SK-N-SH treated with all-trans-retinoic acid at 6 μM for 48 hours (cell line): ENCODE measurements at regions not wholly inside any gene's neighbourhood (a gene's known extent, or its start where the extent isn't known, plus 50 kb on each side); places are given as distances from the start of the nearest gene placed in this dataset.

Experiments
- ARNTL ChIP-seq: fragments of 450-650 bp; formaldehyde crosslinking; IDR thresholded peaks from 2 replicates; pipeline ENCODE4 v1.5.0; 2020; ENCODE audit warnings: low read depth, mild to moderate bottlenecking, moderate library complexity, borderline replicate concordance
- CSDC2 ChIP-seq: fragments of 250-450 bp; sonication (Bioruptor Pico); IDR thresholded peaks from 2 replicates; pipeline ENCODE4 v1.5.0; 2020; ENCODE audit warnings: mild to moderate bottlenecking, moderate library complexity
- GLIS3 ChIP-seq: fragments of 250-450 bp; sonication (Bioruptor Pico); IDR thresholded peaks from 2 replicates; pipeline ENCODE4 v1.5.0; 2020; ENCODE audit warnings: mild to moderate bottlenecking, moderate library complexity
- OSR1 ChIP-seq: fragments of 250-450 bp; sonication (Bioruptor Pico); IDR thresholded peaks from 2 replicates; pipeline ENCODE4 v1.8.0; 2022; ENCODE audit warnings: moderate library complexity, mild to moderate bottlenecking, inconsistent platforms
- RARB ChIP-seq: fragments of 250-450 bp; sonication (Bioruptor Pico); IDR thresholded peaks from 2 replicates; pipeline ENCODE4 v1.8.0; 2021; ENCODE audit warnings: mild to moderate bottlenecking, moderate library complexity
- TOX ChIP-seq: fragments of 250-450 bp; sonication (Bioruptor Pico); IDR thresholded peaks from 2 replicates; pipeline ENCODE4 v1.8.0; 2021; ENCODE audit warnings: mild to moderate bottlenecking, moderate library complexity, borderline replicate concordance
- ZFP3 ChIP-seq: fragments of 250-450 bp; sonication (Bioruptor Pico); IDR thresholded peaks from 2 replicates; pipeline ENCODE4 v1.5.0; 2020; ENCODE audit warnings: mild to moderate bottlenecking, moderate library complexity
- ZFP30 ChIP-seq: fragments of 450-650 bp; formaldehyde crosslinking; IDR thresholded peaks from 2 replicates; pipeline ENCODE4 v1.5.0; 2022; ENCODE audit warnings: mild to moderate bottlenecking, moderate library complexity
- ZNF565 ChIP-seq: fragments of 450-650 bp; formaldehyde crosslinking; conservative IDR thresholded peaks from 2 replicates; pipeline ENCODE4 v1.5.0; 2020; ENCODE audit warnings: low read depth, mild to moderate bottlenecking, moderate library complexity
- ZNF8 ChIP-seq: fragments of 450-650 bp; formaldehyde crosslinking; IDR thresholded peaks from 2 replicates; pipeline ENCODE4 v1.5.0; 2020; ENCODE audit warnings: mild to moderate bottlenecking, moderate library complexity
- TF ChIP-seq, protein P1 (sequence below): fragments of 250-450 bp; sonication (Bioruptor Pico); IDR thresholded peaks from 2 replicates; pipeline ENCODE4 v1.5.1; 2020; ENCODE audit warnings: low read depth, mild to moderate bottlenecking, moderate library complexity
- TF ChIP-seq, protein P2 (sequence below): fragments of 250-450 bp; sonication (Bioruptor Pico); IDR thresholded peaks from 2 replicates; pipeline ENCODE4 v1.5.0; 2020; ENCODE audit warnings: mild to moderate bottlenecking, moderate library complexity
- TF ChIP-seq, protein P3 (sequence below): fragments of 250-450 bp; sonication (Bioruptor Pico); IDR thresholded peaks from 2 replicates; pipeline ENCODE4 v1.8.0; 2020; ENCODE audit warnings: mild to moderate bottlenecking, moderate library complexity, borderline replicate concordance

DNA sequence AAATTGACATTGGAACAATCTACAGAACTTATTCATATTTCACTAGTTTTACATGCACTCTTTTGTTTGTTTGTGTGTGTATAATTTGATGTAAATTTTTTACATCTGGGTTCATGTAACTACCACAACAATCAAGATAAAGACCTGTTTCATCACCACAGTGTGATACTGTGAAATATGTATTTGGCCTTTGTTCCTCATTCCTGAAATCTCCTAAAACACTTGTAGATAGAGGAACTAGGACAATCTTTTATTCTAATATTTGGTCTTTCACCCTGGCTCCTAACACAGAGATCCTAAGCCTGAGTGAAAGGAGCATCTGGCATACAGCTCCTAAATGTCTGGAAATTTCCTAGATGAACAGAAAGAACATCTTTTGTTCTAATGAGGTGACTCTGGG lies 155.0 kb upstream of the GPR149 start:
- TF ChIP-seq ZFP30 (CRISPR knock-in tag) (no peak), ZFP3 (CRISPR knock-in tag) (no peak), RARB (CRISPR knock-in tag) (no peak), OSR1 (CRISPR knock-in tag) (no peak), ZNF565 (CRISPR knock-in tag) (no peak), GLIS3 (CRISPR knock-in tag) (no peak), TOX (no peak), ARNTL (CRISPR knock-in tag) (no peak), CSDC2 (no peak), ZNF8 (CRISPR knock-in tag) (no peak)
- TF ChIP-seq, protein P1, sequence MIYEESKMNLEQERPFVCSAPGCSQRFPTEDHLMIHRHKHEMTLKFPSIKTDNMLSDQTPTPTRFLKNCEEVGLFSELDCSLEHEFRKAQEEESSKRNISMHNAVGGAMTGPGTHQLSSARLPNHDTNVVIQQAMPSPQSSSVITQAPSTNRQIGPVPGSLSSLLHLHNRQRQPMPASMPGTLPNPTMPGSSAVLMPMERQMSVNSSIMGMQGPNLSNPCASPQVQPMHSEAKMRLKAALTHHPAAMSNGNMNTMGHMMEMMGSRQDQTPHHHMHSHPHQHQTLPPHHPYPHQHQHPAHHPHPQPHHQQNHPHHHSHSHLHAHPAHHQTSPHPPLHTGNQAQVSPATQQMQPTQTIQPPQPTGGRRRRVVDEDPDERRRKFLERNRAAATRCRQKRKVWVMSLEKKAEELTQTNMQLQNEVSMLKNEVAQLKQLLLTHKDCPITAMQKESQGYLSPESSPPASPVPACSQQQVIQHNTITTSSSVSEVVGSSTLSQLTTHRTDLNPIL (CRISPR knock-in tag), result no peak
- TF ChIP-seq, protein P2, sequence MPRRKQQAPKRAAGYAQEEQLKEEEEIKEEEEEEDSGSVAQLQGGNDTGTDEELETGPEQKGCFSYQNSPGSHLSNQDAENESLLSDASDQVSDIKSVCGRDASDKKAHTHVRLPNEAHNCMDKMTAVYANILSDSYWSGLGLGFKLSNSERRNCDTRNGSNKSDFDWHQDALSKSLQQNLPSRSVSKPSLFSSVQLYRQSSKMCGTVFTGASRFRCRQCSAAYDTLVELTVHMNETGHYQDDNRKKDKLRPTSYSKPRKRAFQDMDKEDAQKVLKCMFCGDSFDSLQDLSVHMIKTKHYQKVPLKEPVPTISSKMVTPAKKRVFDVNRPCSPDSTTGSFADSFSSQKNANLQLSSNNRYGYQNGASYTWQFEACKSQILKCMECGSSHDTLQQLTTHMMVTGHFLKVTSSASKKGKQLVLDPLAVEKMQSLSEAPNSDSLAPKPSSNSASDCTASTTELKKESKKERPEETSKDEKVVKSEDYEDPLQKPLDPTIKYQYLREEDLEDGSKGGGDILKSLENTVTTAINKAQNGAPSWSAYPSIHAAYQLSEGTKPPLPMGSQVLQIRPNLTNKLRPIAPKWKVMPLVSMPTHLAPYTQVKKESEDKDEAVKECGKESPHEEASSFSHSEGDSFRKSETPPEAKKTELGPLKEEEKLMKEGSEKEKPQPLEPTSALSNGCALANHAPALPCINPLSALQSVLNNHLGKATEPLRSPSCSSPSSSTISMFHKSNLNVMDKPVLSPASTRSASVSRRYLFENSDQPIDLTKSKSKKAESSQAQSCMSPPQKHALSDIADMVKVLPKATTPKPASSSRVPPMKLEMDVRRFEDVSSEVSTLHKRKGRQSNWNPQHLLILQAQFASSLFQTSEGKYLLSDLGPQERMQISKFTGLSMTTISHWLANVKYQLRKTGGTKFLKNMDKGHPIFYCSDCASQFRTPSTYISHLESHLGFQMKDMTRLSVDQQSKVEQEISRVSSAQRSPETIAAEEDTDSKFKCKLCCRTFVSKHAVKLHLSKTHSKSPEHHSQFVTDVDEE, result no peak
- TF ChIP-seq, protein P3, sequence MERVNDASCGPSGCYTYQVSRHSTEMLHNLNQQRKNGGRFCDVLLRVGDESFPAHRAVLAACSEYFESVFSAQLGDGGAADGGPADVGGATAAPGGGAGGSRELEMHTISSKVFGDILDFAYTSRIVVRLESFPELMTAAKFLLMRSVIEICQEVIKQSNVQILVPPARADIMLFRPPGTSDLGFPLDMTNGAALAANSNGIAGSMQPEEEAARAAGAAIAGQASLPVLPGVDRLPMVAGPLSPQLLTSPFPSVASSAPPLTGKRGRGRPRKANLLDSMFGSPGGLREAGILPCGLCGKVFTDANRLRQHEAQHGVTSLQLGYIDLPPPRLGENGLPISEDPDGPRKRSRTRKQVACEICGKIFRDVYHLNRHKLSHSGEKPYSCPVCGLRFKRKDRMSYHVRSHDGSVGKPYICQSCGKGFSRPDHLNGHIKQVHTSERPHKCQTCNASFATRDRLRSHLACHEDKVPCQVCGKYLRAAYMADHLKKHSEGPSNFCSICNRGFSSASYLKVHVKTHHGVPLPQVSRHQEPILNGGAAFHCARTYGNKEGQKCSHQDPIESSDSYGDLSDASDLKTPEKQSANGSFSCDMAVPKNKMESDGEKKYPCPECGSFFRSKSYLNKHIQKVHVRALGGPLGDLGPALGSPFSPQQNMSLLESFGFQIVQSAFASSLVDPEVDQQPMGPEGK, result no peak
